GM21786 (cell line): ENCODE measurements at regions not wholly inside any gene's neighbourhood (a gene's known extent, or its start where the extent isn't known, plus 50 kb on each side); places are given as distances from the start of the nearest gene placed in this dataset.
"Not testable (repeated sequence)": the region's sequence is repeated elsewhere in the genome, so short reads cannot be mapped to it uniquely, and the experiment has no call there.

Experiments used
- ATAC-seq: cut with Tn5 transposase; IDR thresholded peaks from one replicate; pipeline ENCODE4 v1.9.1; 2021; ENCODE audit not compliant: unreplicated experiment

GRCh38 chr3:139269984-139270383 lies 73.8 kb upstream of the MRPS22 start:
- ATAC-seq: no peak

- ATAC-seq: not testable (repeated sequence)
Measured at GRCh38 chr3:139270652-139271051, 73.2 kb upstream of the MRPS22 start.

GRCh38 chr3:139280027-139280671 lies 63.7 kb upstream of the MRPS22 start:
- ATAC-seq: no peak

GRCh38 chr3:139281096-139281495 lies 62.7 kb upstream of the MRPS22 start:
- no peak for ATAC-seq

- no peak for ATAC-seq
Measured at GRCh38 chr3:139281522-139282196, 62.2 kb upstream of the MRPS22 start.

GRCh38 chr3:139283301-139283700 lies 60.5 kb upstream of the MRPS22 start:
- no peak for ATAC-seq

- ATAC-seq: no peak
Measured at GRCh38 chr3:139284221-139284620, 59.6 kb upstream of the MRPS22 start.

- ATAC-seq: no peak
Measured at GRCh38 chr3:139285691-139286090, 58.1 kb upstream of the MRPS22 start.

GRCh38 chr3:139286241-139286640 lies 57.6 kb upstream of the MRPS22 start:
- no peak for ATAC-seq

- ATAC-seq: no peak
Measured at GRCh38 chr3:139286825-139287224, 57.0 kb upstream of the MRPS22 start.

- no peak for ATAC-seq
Measured at GRCh38 chr3:139287557-139287956, 56.3 kb upstream of the MRPS22 start.

- no peak for ATAC-seq
Measured at GRCh38 chr3:139288266-139288821, 55.5 kb upstream of the MRPS22 start.

GRCh38 chr3:139289860-139290524 lies 53.8 kb upstream of the MRPS22 start:
- no peak for ATAC-seq

- ATAC-seq: no peak
Measured at GRCh38 chr3:139291276-139292051, 52.4 kb upstream of the MRPS22 start.

GRCh38 chr3:139292192-139292591 lies 51.6 kb upstream of the MRPS22 start:
- ATAC-seq: no peak

GRCh38 chr3:139292711-139293664 lies 50.8 kb upstream of the MRPS22 start:
- ATAC-seq: no peak

GRCh38 chr3:139293665-139294023 lies 50.2 kb upstream of the MRPS22 start:
- ATAC-seq: no peak
